Esophagus squamous epithelium (tissue), 5 donors: ENCODE measurements at regions not wholly inside any gene's neighbourhood (a gene's known extent, or its start where the extent isn't known, plus 50 kb on each side); places are given as distances from the start of the nearest gene placed in this dataset.

Source experiments
- DNase-seq: peaks from one replicate; lab custom pipeline; 2025; lab: John Stamatoyannopoulos, UW
- H3K27ac ChIP-seq, 4 donors: fragments of 200-600 bp; sonication (generic); one replicate each; pipeline ENCODE4 v1.5.1; 2016 to 2019; ENCODE audit warnings: mild to moderate bottlenecking in 1 of 4
- H3K27me3 ChIP-seq, 4 donors: fragments of 200-600 bp; sonication (generic); 1 replicate in 3 of 4; 2 replicates in 1 of 4; pipeline versions ENCODE4 v1.5.1 to v1.6.0; 2017 to 2021; ENCODE audit warnings: antibody characterized with exemption in 1 of 4
- H3K36me3 ChIP-seq, 3 donors: fragments of 200-600 bp; sonication (generic); one replicate each; pipeline ENCODE4 v1.5.1; 2016 to 2019
- H3K4me1 ChIP-seq, 3 donors: fragments of 200-600 bp; sonication (generic); one replicate each; pipeline ENCODE4 v1.5.1; 2017 to 2019
- H3K4me3 ChIP-seq, 4 donors: fragments of 200-600 bp; sonication (generic); 1 replicate in 3 of 4; 2 replicates in 1 of 4; pipeline ENCODE4 v1.5.1; 2016 to 2019; ENCODE audit warnings: mild to moderate bottlenecking in 2 of 4, moderate library complexity in 1 of 4
- H3K9me3 ChIP-seq, 3 donors: fragments of 200-600 bp; sonication (generic); one replicate each; pipeline ENCODE4 v1.5.1; 2016 to 2019
- POLR2A ChIP-seq, 4 donors: fragments of 450-650 bp; IDR thresholded peaks; one replicate each; pipeline ENCODE4 v1.6.1; 2017; ENCODE audit warnings: antibody characterized with exemption in 4 of 4, mild to moderate bottlenecking in 4 of 4, moderate library complexity in 3 of 4
- WGBS, 2 donors: methylation state at CpG; one replicate each; pipeline ENCODE4 v1.1.5; 2018; 5-methylcytosine and 5-hydroxymethylcytosine counted together
- intact Hi-C: fragments of 100-400 bp; cut with DNase I; formaldehyde crosslinking; loops from one replicate; pipeline ENCODE4 v1.15.0; 2022
- TF ChIP-seq, protein P1 (sequence below), 6 experiments: fragments of 450-650 bp in 4 of 6; fragments of 200-600 bp in 2 of 6; sonication (generic) in 2 of 6; IDR thresholded peaks; one replicate each; pipeline ENCODE4 v1.5.1; 2016 to 2019; ENCODE audit warnings: antibody characterized with exemption in 6 of 6, mild to moderate bottlenecking in 4 of 6, moderate library complexity in 4 of 6
- donor health status: DM: yes; HTN: yes; CAD: no.

DNA sequence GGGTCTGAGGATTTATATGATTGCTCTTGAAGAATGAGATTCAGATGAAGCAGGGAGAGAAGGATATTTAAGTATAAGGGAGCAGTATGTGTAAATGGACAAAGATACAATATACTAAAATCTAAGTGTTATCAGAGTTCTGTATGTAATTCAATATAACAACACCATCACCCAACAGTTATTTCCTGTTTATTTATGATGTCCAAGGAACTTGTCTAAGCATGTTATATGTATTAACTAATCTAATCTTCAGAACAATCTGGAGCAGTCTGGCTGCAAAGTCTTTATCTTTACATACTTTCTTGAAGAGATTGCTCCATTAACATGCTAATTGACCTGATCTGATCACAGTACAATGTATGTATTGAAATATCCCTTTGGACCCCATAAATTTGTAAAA, 203.8 kb upstream of the WDFY3 start:
- TF ChIP-seq POLR2A (IDR thresholded peaks at IDR 0.05): no peak
- TF ChIP-seq, protein P1, sequence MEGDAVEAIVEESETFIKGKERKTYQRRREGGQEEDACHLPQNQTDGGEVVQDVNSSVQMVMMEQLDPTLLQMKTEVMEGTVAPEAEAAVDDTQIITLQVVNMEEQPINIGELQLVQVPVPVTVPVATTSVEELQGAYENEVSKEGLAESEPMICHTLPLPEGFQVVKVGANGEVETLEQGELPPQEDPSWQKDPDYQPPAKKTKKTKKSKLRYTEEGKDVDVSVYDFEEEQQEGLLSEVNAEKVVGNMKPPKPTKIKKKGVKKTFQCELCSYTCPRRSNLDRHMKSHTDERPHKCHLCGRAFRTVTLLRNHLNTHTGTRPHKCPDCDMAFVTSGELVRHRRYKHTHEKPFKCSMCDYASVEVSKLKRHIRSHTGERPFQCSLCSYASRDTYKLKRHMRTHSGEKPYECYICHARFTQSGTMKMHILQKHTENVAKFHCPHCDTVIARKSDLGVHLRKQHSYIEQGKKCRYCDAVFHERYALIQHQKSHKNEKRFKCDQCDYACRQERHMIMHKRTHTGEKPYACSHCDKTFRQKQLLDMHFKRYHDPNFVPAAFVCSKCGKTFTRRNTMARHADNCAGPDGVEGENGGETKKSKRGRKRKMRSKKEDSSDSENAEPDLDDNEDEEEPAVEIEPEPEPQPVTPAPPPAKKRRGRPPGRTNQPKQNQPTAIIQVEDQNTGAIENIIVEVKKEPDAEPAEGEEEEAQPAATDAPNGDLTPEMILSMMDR (IDR thresholded peaks at IDR 0.05): no peak
- H3K27me3 ChIP-seq: no peaks in the 10 kb centered on the region
- H3K27ac ChIP-seq: no peak overlapping the region
- intact Hi-C loops: no loop called here
- DNase-seq: no peak
- H3K36me3 ChIP-seq: no peaks in the 10 kb centered on the region
- H3K9me3 ChIP-seq: no peaks in the 10 kb centered on the region
- no peaks in the 10 kb centered on the region for H3K4me1 ChIP-seq
- no peak overlapping the region for H3K4me3 ChIP-seq

DNA sequence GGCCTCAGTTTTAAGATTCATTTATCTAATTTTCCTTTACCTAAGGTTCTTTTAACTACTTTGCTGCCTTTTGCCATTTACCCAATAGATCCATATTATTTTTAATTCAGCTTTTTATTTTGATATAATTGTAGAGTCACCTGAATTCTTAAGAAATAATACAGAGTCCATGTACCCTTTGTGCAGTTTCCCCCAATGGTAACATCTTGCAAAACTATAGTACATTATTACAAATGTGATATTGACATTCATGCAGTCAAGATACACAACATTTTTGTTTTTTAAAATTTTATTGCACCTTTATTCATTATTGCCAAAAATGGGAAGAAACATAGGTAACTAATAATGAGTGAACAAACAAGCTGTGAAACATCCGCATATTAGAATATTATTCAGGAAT, 208.7 kb upstream of the WDFY3 start:
- H3K27ac ChIP-seq: no peak overlapping the region
- no peak overlapping the region for H3K4me3 ChIP-seq
- H3K4me1 ChIP-seq: peaks cover 0 to 6% (median 0%) of the 10 kb centered on the region in 3 donors
- no peaks in the 10 kb centered on the region for H3K36me3 ChIP-seq
- no peaks in the 10 kb centered on the region for H3K27me3 ChIP-seq
- 92 to 100% methylated on average over 1 of the region's 1 CpG for WGBS, 2 donors
- intact Hi-C loops: no loop called here
- TF ChIP-seq, protein P1 (IDR thresholded peaks at IDR 0.05): no peak
- no peak for TF ChIP-seq POLR2A (IDR thresholded peaks at IDR 0.05)
- DNase-seq: no peak
- H3K9me3 ChIP-seq: no peaks in the 10 kb centered on the region

DNA sequence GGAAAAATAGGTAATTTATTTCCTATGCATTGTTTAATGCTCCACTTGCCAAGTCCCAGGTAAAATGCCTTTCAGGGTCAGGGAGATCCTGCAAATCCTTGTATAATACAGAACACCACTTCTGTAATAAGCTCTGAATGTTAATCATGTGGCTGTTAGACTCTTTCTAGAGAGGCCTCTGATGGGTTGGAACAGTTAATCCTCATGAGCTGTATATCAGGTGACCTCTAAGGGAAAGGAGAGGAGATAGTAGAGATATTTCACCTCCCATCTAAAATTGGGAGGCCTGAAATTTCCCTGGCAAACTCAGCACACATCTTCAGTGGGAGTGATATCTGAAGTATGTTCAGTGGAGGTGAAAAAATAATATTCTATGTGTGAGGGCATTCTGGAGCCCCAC, 210.6 kb upstream of the WDFY3 start:
- Histone ChIP-seq H3K9me3 (no peaks in the 10 kb centered on the region), H3K27ac (no peak overlapping the region), H3K27me3 (no peaks in the 10 kb centered on the region), H3K4me3 (no peak overlapping the region), H3K36me3 (no peaks in the 10 kb centered on the region), H3K4me1 (peaks cover 0 to 9% (median 0%) of the 10 kb centered on the region in 3 donors)
- no peak for DNase-seq
- intact Hi-C loops: no loop called here
- TF ChIP-seq, protein P1 (IDR thresholded peaks at IDR 0.05): no peak
- no peak for TF ChIP-seq POLR2A (IDR thresholded peaks at IDR 0.05)

DNA sequence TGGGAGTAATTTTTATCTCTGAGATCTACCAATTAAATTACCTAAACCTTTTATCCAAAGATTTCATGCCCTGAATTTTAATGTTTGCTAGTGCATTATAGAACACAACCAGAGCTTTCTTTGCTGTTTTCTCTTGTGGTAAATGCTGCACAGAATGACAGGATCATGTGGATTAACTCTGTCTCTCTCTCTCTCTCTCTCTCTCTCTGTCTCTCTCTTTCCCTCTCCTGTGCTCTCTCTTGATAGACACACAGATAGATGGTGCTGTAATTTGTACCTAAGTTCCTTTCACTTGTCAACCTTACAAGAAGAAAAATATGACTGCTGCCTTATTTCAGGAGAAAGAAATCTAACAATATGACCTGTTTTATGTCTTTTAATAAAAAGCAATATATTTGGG, 211.2 kb upstream of the WDFY3 start:
- Histone ChIP-seq H3K4me3 (no peak overlapping the region), H3K9me3 (no peaks in the 10 kb centered on the region), H3K27ac (no peak overlapping the region), H3K27me3 (no peaks in the 10 kb centered on the region), H3K4me1 (peaks cover 0 to 9% (median 0%) of the 10 kb centered on the region in 3 donors), H3K36me3 (no peaks in the 10 kb centered on the region)
- DNase-seq: no peak
- no peak for TF ChIP-seq POLR2A (IDR thresholded peaks at IDR 0.05)
- TF ChIP-seq, protein P1 (IDR thresholded peaks at IDR 0.05): no peak
- intact Hi-C loops: no loop called here

DNA sequence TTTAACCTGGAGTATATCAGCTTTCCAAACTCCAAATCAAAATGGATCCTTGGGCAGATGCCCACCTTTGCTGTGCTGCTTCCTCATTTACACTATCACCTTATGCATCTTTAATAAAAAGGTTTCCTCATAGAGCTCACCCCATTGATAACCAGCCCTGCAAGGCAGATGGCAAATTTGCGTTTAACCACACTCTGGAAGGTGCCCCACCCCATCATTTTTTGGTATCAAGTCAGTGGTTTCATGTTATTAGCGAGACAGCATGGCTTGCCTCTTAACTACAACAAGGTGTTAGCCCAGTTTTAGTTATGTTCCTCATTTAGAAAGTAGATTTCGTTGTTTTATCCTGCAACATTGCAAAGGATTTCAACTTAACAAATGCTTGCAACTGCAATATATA, 214.0 kb upstream of the WDFY3 start:
- no peaks in the 10 kb centered on the region for H3K27me3 ChIP-seq
- H3K4me3 ChIP-seq: no peak overlapping the region
- H3K9me3 ChIP-seq: no peaks in the 10 kb centered on the region
- no peak for DNase-seq
- intact Hi-C loops: no loop called here
- no peak overlapping the region for H3K27ac ChIP-seq
- H3K4me1 ChIP-seq: peaks cover 0 to 9% (median 0%) of the 10 kb centered on the region in 3 donors
- no peaks in the 10 kb centered on the region for H3K36me3 ChIP-seq
- WGBS, 2 donors: 36 to 44% methylated on average over 3 of the region's 3 CpGs
- TF ChIP-seq, protein P1 (IDR thresholded peaks at IDR 0.05): no peak
